Activated CD4-positive, alpha-beta T cell treated with anti-CD3 and anti-CD28 coated beads, Interleukin-2, amount 10 ng/mL, durations not matched to agents 7 days and 5 days (primary cell): ENCODE measurements at regions not wholly inside any gene's neighbourhood (a gene's known extent, or its start where the extent isn't known, plus 50 kb on each side); places are given as distances from the start of the nearest gene placed in this dataset.

Source experiments
- CTCF ChIA-PET: fragments of 350-600 bp; sonication (Branson Sonifier 250); formaldehyde crosslinking; loops from one replicate; lab custom pipeline; 2021; ENCODE audit warnings: antibody characterized with exemption; lab: Charles Lee
- POLR2A ChIA-PET: fragments of 350-600 bp; sonication (Branson Sonifier 250); formaldehyde crosslinking; loops from one replicate; lab custom pipeline; 2021; ENCODE audit warnings: antibody characterized with exemption; lab: Charles Lee
- DNase-seq: peaks from one replicate; pipeline ENCODE4 v3.0.0-alpha.2; 2020
- H3K27ac Mint-ChIP-seq: one replicate; pipeline ENCODE4 v1.8.0; 2021; ENCODE audit warnings: mild to moderate bottlenecking, moderate library complexity, mixed read lengths
- H3K27me3 Mint-ChIP-seq: one replicate; pipeline ENCODE4 v1.8.0; 2021; ENCODE audit warnings: mixed read lengths
- H3K36me3 Mint-ChIP-seq: one replicate; pipeline ENCODE4 v1.8.0; 2021; ENCODE audit warnings: low read depth, mixed read lengths
- H3K4me1 Mint-ChIP-seq: one replicate; pipeline ENCODE4 v1.8.0; 2021; ENCODE audit warnings: mixed read lengths
- H3K4me3 Mint-ChIP-seq: one replicate; pipeline ENCODE4 v1.8.0; 2021; ENCODE audit warnings: mild to moderate bottlenecking, moderate library complexity, mixed read lengths
- H3K9me3 Mint-ChIP-seq: one replicate; pipeline ENCODE4 v1.8.0; 2021; ENCODE audit warnings: mixed read lengths

- ChIA-PET POLR2A (no interaction called here), CTCF (no interaction called here)
- Mint-ChIP-seq H3K9me3 (peaks cover 3% of the 10 kb centered on the region), H3K4me1 (peaks cover 45% of the 10 kb centered on the region), H3K27me3 (peaks cover 33% of the 10 kb centered on the region), H3K36me3 (peaks cover 3% of the 10 kb centered on the region), H3K4me3 (no peak overlapping the region), H3K27ac (no peak overlapping the region)
- DNase-seq = no peak
Observed at GRCh38 chr4:108369035-108369655, 200.4 kb upstream of the LEF1 start.

GRCh38 chr4:108367751-108368150 lies 199.0 kb upstream of the LEF1 start:
- ChIA-PET CTCF (interaction anchor here (1.1 to 1.2 kb wide), 2 partner anchors 9 to 11 kb away, joined by 3 read pairs; no protein-coding TSS in a partner anchor), POLR2A (no interaction called here)
- H3K36me3 Mint-ChIP-seq = peaks cover under 1% of the 10 kb centered on the region
- peaks cover 32% of the 10 kb centered on the region for H3K27me3 Mint-ChIP-seq
- H3K4me1 Mint-ChIP-seq = peaks cover 37% of the 10 kb centered on the region
- DNase-seq = no peak
- peaks cover under 1% of the 10 kb centered on the region for H3K9me3 Mint-ChIP-seq
- no peak overlapping the region for H3K4me3 Mint-ChIP-seq
- no peak overlapping the region for H3K27ac Mint-ChIP-seq

DNA sequence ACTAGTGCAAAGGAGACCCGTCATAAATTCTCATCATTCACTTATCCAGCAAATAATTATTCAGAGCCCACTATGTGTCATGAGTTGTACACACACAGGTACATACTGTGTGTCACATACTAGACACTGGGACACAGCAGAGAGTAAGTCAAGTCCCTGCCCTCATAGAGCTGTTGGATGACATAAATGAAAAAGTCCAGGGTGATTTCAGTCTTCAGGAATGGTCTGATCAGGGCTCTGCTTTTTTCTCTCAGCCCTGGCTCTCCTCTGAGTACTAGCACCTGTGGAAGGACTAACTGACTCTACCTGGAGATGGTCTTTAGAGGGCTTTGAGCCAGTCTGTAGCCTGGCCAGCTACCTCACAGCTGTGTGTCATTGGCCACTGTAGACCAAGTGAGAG lies 198.0 kb upstream of the LEF1 start:
- H3K27me3 Mint-ChIP-seq = peaks cover 32% of the 10 kb centered on the region
- H3K36me3 Mint-ChIP-seq = no peaks in the 10 kb centered on the region
- ChIA-PET POLR2A (no interaction called here), CTCF (interaction anchor here (1.2 to 1.6 kb wide), 3 partner anchors 10 to 19 kb away, joined by 3 to 6 read pairs (median 3); no protein-coding TSS in a partner anchor)
- DNase-seq = no peak
- no peak overlapping the region for H3K27ac Mint-ChIP-seq
- H3K4me1 Mint-ChIP-seq = peaks cover 34% of the 10 kb centered on the region
- H3K4me3 Mint-ChIP-seq = no peak overlapping the region
- H3K9me3 Mint-ChIP-seq = no peaks in the 10 kb centered on the region

GRCh38 chr4:108365551-108365950 lies 196.8 kb upstream of the LEF1 start:
- H3K27ac Mint-ChIP-seq = no peak overlapping the region
- POLR2A ChIA-PET = no interaction called here
- no peaks in the 10 kb centered on the region for H3K36me3 Mint-ChIP-seq
- CTCF ChIA-PET = interaction anchor here (1.4 to 1.6 kb wide), 2 partner anchors 13 to 18 kb away, joined by 3 to 6 read pairs; no protein-coding TSS in a partner anchor
- H3K27me3 Mint-ChIP-seq = peaks cover 27% of the 10 kb centered on the region
- H3K9me3 Mint-ChIP-seq = no peaks in the 10 kb centered on the region
- H3K4me1 Mint-ChIP-seq = peaks cover 34% of the 10 kb centered on the region
- no peak for DNase-seq
- no peak overlapping the region for H3K4me3 Mint-ChIP-seq

- H3K9me3 Mint-ChIP-seq = no peaks in the 10 kb centered on the region
- no peak for DNase-seq
- CTCF ChIA-PET = interaction anchor here (1.4 kb wide), 1 partner anchor 21 kb away, joined by 3 read pairs; no protein-coding TSS in a partner anchor
- H3K4me1 Mint-ChIP-seq = peaks cover 55% of the 10 kb centered on the region
- POLR2A ChIA-PET = no interaction called here
- no peaks in the 10 kb centered on the region for H3K36me3 Mint-ChIP-seq
- no peak overlapping the region for H3K27ac Mint-ChIP-seq
- H3K27me3 Mint-ChIP-seq = peaks cover 6% of the 10 kb centered on the region
- no peak overlapping the region for H3K4me3 Mint-ChIP-seq
Observed at GRCh38 chr4:108361886-108362285, 193.2 kb upstream of the LEF1 start.

- Mint-ChIP-seq H3K27me3 (peaks cover 6% of the 10 kb centered on the region), H3K4me1 (peaks cover 59% of the 10 kb centered on the region), H3K4me3 (no peak overlapping the region), H3K36me3 (no peaks in the 10 kb centered on the region), H3K9me3 (no peaks in the 10 kb centered on the region), H3K27ac (peak overlapping the region; percentile 84)
- ChIA-PET CTCF (interaction anchor here (0.6 to 1.4 kb wide), 2 partner anchors 21 to 270 kb away, joined by 3 read pairs; no protein-coding TSS in a partner anchor), POLR2A (interaction anchor here (1.0 kb wide), 1 partner anchor 48 kb away, joined by 3 read pairs; no protein-coding TSS in a partner anchor)
- no peak for DNase-seq
Observed at GRCh38 chr4:108361446-108361820, 192.7 kb upstream of the LEF1 start.

- POLR2A ChIA-PET = interaction anchor here (1.0 kb wide), 1 partner anchor 47 kb away, joined by 3 read pairs; no protein-coding TSS in a partner anchor
- CTCF ChIA-PET = interaction anchor here (0.5 to 1.4 kb wide), 4 partner anchors 11 to 269 kb away, joined by 3 read pairs; no protein-coding TSS in a partner anchor
- H3K4me1 Mint-ChIP-seq = peaks cover 63% of the 10 kb centered on the region
- H3K4me3 Mint-ChIP-seq = no peak overlapping the region
- peaks cover 2% of the 10 kb centered on the region for H3K27me3 Mint-ChIP-seq
- no peaks in the 10 kb centered on the region for H3K36me3 Mint-ChIP-seq
- no peak for DNase-seq
- peak overlapping the region; percentile 84 for H3K27ac Mint-ChIP-seq
- H3K9me3 Mint-ChIP-seq = no peaks in the 10 kb centered on the region
Observed at GRCh38 chr4:108360754-108361445, 192.2 kb upstream of the LEF1 start.

GRCh38 chr4:108359986-108360681 lies 191.4 kb upstream of the LEF1 start:
- Mint-ChIP-seq H3K27ac (peak overlapping the region; percentile 84), H3K4me1 (peaks cover 70% of the 10 kb centered on the region), H3K4me3 (peak overlapping the region; percentile 23), H3K36me3 (peaks cover 3% of the 10 kb centered on the region), H3K9me3 (no peaks in the 10 kb centered on the region), H3K27me3 (no peaks in the 10 kb centered on the region)
- CTCF ChIA-PET = interaction anchor here (0.6 to 1.4 kb wide), 4 partner anchors 11 to 251 kb away, joined by 3 read pairs; no protein-coding TSS in a partner anchor
- DNase-seq = peak; percentile 22
- POLR2A ChIA-PET = interaction anchor here (1.0 kb wide), 1 partner anchor 47 kb away, joined by 3 read pairs; no protein-coding TSS in a partner anchor

DNA sequence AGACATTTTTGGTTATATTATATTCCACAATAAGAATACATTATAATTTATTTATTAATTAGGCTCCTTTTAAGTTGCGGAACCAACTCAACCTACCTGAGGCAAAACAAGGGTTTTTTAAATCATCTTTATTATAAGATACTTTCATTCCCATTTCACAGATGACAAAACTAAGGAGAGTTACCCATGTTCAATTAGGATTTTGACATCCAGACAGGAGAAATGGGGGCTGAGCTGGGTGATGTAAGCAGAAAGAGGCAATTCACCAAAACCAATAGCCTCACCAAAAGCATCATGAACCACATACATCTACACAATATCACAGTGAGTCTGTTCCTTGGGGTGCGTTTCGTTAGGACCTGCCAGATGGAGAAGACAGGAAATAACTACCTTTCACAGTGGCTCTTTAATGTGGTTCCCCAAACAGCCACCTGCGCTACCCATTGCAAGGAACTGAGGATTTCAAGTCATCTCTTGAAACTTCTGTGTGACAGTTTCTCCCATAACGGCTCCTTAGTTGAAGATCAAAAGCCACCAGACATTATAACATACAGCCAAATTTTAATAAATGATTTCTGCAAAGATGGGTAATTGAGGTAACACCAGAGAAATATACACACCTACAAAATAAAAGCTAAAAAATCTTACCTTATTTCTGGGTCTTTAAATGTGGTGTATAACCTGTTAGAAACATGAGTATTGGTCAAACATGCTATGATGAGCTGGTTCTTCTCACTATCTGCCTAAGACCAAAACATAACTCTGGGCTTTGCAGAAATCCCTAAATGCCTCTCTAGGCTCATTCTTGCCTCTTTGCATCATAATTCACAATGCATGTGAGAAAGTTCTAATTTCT lies 190.6 kb upstream of the LEF1 start:
- POLR2A ChIA-PET = no interaction called here

DNA sequence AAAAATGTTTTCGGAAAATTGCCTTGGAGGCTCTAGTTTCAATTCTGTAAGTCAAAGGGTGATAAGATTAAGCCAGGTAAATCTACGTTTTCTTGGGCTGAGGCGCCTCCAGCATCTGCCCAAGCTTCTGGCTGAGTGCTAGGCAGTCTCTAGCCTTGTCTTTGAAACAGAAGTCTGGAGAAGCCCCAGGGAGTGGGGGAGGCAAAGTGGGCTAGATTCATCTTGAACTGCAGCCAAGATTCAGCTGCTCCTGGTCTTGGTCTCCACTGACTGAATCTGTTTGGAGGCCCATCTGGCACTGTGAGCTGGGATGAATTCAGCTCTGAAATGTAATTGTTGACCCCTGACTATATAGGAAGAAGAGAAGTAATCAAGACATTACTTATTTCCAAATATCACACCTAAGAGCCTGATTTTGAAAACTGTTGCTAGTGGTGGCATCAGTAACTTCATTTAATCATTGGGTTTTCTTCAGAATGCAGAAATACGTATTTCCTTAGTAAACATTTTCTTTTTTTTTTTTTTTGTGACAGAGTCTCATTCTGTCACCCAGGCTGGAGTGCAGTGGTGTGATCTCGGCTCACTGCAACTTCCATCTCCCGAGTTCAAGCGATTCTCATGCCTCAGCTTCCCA lies 187.3 kb upstream of the LEF1 start:
- peaks cover 4% of the 10 kb centered on the region for H3K27me3 Mint-ChIP-seq
- ChIA-PET CTCF (interaction anchor here (0.6 to 2.2 kb wide), 8 partner anchors 8 to 1629 kb away, joined by 3 to 8 read pairs (median 4); no protein-coding TSS in a partner anchor), POLR2A (interaction anchor here (0.5 to 0.6 kb wide), 2 partner anchors 182 to 216 kb away, joined by 3 to 4 read pairs; no protein-coding TSS in a partner anchor)
- no peaks in the 10 kb centered on the region for H3K9me3 Mint-ChIP-seq
- peaks cover 3% of the 10 kb centered on the region for H3K36me3 Mint-ChIP-seq
- H3K4me1 Mint-ChIP-seq = peaks cover 71% of the 10 kb centered on the region
- peak overlapping the region; percentile 87 for H3K27ac Mint-ChIP-seq
- peak overlapping the region; percentile 52 for H3K4me3 Mint-ChIP-seq
- no peak for DNase-seq

More for the DNA sequence above, 190.6 kb upstream of the LEF1 start:
- H3K27me3 Mint-ChIP-seq = no peaks in the 10 kb centered on the region
- H3K4me3 Mint-ChIP-seq = peak overlapping the region; percentile 29
- DNase-seq = peak; percentile 84
- peaks cover 78% of the 10 kb centered on the region for H3K4me1 Mint-ChIP-seq
- H3K27ac Mint-ChIP-seq = peak overlapping the region; percentile 84
- CTCF ChIA-PET = interaction anchor here (0.6 to 0.8 kb wide), 2 partner anchors 12 to 251 kb away, joined by 3 read pairs; no protein-coding TSS in a partner anchor
- H3K9me3 Mint-ChIP-seq = no peaks in the 10 kb centered on the region
- peaks cover 3% of the 10 kb centered on the region for H3K36me3 Mint-ChIP-seq

GRCh38 chr4:108355186-108355901 lies 186.6 kb upstream of the LEF1 start:
- H3K27me3 Mint-ChIP-seq = peaks cover 4% of the 10 kb centered on the region
- peaks cover 3% of the 10 kb centered on the region for H3K36me3 Mint-ChIP-seq
- DNase-seq = peak; percentile 77
- peak overlapping the region; percentile 87 for H3K27ac Mint-ChIP-seq
- peaks cover 64% of the 10 kb centered on the region for H3K4me1 Mint-ChIP-seq
- POLR2A ChIA-PET = interaction anchor here (0.5 kb wide), 1 partner anchor 181 kb away, joined by 3 read pairs; no protein-coding TSS in a partner anchor
- H3K9me3 Mint-ChIP-seq = no peaks in the 10 kb centered on the region
- CTCF ChIA-PET = interaction anchor here (0.6 to 2.2 kb wide), 8 partner anchors 8 to 1630 kb away, joined by 3 to 8 read pairs (median 4); no protein-coding TSS in a partner anchor
- H3K4me3 Mint-ChIP-seq = peak overlapping the region; percentile 52
